ENCODE measurements at regions not wholly inside any gene's neighbourhood (a gene's known extent, or its start where the extent isn't known, plus 50 kb on each side); places are given as distances from the start of the nearest gene placed in this dataset.
A peak's percentile ranks its signal among the peaks of the same experiment; 100 is the strongest.
"Not testable (repeated sequence)": the region's sequence is repeated elsewhere in the genome, so short reads cannot be mapped to it uniquely, and the experiment has no call there.

- DNase-seq (ENCODE audit: low read depth in 2 of 2) = not testable (repeated sequence)
Measured at GRCh38 chr7:66458991-66459390, 169.7 kb upstream of the KCTD7 start.

DNA sequence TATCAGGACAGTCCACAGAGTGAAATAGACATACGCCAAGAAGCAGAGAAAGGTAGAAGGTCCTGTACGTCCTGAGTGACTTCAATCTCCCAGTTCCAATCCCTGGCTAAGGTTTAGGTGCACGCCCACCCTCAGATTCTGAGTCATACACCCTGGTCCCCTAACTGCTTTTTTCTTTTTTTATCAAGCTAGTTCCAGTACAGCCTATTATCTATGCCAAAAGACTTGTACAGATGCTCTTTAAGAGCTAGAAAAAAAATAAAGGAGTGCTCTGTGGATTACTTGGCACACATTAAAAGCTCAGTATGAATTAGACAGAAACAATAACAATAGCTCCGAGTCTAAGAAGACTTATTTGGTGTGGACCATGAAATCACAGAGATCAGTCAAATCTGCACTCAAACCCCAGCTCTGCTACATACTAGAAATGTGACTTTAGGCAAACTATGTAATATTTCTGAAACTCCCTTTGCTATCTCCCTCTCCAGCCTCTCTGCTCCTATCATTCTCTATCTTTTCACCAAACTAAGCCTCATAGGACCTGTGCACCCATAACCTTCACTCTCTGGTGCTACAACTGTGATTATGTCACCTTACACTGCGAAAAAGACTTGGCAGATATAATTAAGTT is 168.8 kb upstream of the KCTD7 start:
- DNase-seq (ENCODE audit: low read depth in 2 of 2) = not testable (repeated sequence)

- no peak for DNase-seq (ENCODE audit: low read depth in 2 of 2)
Measured at GRCh38 chr7:66460921-66461361, 167.7 kb upstream of the KCTD7 start.

DNA sequence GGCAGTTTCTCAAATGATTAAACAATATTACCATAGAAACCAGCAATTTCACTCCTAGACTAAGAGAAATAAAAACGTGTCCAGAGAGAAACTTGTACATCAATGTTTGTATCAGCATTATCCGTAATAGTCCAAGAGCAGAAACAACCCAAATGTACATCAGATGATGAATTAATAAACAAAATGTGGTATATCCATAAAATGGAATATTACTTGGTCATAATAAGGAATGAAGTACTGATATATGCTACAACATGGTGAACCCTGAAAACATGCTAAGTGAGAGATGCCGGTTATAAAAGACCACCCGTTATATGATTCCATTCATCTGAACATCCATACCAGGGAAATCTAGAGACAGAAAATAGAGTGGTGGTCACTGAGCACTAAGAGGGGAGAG is 167.3 kb upstream of the KCTD7 start:
- not testable (repeated sequence) for DNase-seq (ENCODE audit: low read depth in 2 of 2)

DNA sequence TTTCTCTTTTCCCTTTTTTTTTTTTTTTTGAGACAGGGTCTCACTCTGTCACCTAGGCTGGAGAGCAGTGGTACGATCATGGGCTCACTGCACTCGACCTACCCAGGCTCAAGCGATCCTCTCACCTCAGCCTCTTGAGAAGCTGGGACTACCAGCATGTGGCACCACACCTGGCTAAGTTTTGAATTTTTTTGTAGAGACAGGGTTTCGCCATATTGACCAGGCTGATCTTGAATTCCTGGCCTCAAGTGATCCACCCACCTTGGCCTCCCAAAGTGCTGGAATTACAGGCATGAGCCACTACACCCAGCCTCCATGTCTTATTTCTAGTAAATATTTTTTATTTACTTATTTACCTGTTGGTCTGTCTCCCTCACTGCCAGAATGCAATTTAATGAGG is 165.8 kb upstream of the KCTD7 start:
- DNase-seq (ENCODE audit: low read depth in 2 of 2) = not testable (repeated sequence)

DNA sequence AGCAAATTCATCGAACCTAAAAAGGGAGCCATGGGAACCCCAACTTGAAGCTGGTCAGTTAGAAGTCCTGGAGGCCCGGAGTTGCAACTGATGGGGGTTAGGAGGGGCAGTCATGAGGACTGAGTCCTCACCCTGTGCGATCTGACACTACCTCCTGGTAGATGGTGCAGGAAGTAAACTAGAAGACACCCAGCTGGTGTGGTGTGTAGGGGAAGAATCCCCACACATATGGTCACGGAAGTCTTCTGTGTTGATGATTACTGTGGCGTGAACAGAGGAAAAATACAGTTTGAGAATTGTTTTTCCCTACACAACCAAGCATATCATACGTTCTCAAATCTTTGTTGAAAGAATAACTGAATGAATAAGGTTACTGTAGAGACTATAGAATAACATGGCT is 164.6 kb upstream of the KCTD7 start:
- DNase-seq (ENCODE audit: low read depth in 2 of 2) = no peak

DNA sequence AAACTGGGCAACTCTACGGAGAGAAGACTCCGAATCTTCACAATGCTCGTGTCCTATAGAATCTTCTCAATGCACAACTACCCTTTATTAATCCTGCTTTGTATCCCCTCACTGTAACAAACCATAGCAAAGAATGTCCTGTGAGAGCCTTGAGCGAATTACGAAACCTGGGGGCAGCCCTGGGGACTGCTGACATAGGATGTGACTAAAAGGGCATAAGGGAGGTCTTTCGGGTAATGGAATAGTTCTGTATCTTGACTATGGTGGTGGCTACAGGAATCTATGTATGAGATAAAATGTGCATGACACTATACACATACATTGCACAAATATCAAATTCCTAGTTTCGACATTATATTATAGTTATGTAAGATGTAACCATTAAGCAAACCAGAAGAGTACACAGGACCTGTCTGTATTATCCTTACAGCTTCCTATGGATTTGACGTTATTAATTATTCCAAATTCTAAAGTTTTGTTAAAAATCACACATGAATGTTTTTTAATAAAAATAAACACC is 162.5 kb upstream of the KCTD7 start:
- no peak for DNase-seq (ENCODE audit: low read depth in 2 of 2)

GRCh38 chr7:66467887-66468286 is 160.8 kb upstream of the KCTD7 start:
- no peak for DNase-seq (ENCODE audit: low read depth in 2 of 2)

DNA sequence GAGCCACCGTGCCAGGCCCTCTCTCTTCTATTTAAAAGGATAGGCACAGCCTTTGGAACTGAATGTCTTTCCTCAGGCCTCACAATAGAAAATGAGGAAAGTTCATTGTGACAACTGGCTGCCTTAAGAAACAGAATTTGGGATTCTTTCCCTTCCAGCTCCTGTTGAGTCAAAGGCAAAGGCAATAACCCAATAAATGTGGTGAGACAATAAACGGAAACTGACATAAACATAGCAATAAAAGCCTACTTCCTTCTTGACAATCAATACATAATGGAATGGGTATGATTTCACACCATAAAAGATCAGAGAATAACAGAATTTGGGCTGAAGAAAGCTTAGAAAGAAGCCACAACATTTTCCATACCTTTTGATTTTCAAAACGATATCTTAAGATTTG is 155.6 kb upstream of the KCTD7 start:
- not testable (repeated sequence) for DNase-seq (ENCODE audit: low read depth in 2 of 2)

DNA sequence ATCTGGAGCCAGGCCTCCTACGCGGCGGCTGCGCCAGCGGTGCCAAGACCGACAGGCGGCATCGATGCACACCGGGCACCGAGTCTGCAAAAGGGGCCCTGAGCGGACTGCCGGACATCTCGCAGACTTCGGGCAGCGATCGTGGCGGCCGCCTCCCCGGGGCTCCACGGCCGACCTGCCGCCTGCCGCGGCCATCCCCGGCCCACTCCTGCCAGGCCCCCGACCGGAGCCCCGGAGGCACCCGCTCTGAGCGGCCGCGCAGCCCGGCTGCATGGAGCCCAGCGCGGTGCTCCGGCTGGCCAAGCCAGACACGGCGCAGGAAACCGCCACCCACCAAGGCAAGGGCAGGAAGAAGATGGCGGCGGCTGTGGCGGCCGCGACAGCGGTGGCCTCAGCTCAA is 154.2 kb upstream of the KCTD7 start:
- no peak for DNase-seq (ENCODE audit: low read depth in 2 of 2)

DNA sequence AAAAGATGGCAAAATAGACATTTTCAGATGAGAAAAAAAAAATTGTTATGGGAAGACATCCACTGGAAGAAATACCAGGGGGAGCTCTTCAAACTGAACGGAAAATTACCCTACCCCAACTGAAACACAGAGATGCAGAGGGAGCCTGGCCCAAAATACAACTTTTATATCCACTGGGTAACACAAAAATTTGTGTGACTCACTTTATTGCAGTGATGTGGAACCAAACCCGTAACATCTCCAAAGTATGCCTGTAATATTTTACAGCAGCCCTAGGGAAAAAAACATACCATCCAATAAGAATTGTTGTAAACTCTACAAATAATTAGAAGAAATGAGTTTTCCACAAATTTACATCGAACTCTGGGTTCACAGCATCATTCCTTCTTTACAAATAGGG is 152.6 kb upstream of the KCTD7 start:
- not testable (repeated sequence) for DNase-seq (ENCODE audit: low read depth in 2 of 2)

DNA sequence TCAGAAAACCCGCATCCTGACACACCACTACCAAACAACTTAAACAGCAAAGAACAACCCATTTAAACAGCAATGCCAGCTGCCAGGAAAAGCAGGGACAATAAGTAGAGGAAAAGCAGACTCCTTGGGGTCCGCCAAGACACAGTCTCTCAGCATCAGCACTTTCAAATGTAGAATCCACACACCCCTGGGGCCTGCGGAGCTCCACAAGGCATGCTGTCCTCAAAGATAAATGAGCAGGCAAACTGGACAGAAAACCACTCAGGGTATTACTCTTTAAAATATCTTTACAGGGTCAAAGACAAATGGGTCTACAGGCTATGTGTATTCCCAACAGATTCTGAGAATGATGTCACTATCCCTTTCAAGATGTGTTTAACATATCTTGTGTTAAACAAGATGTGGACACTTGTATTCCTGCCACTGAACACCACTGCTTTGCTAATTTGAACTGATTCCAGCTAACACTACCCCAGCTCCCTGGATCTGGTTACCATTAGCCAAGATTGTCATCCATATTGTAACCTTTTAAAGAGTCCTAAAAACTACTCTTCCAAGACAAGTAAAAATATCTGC is 150.8 kb upstream of the KCTD7 start:
- DNase-seq (ENCODE audit: low read depth in 2 of 2) = not testable (repeated sequence)

- not testable (repeated sequence) for DNase-seq (ENCODE audit: low read depth in 2 of 2)
Measured at GRCh38 chr7:66481229-66481628, 147.5 kb upstream of the KCTD7 start.

DNA sequence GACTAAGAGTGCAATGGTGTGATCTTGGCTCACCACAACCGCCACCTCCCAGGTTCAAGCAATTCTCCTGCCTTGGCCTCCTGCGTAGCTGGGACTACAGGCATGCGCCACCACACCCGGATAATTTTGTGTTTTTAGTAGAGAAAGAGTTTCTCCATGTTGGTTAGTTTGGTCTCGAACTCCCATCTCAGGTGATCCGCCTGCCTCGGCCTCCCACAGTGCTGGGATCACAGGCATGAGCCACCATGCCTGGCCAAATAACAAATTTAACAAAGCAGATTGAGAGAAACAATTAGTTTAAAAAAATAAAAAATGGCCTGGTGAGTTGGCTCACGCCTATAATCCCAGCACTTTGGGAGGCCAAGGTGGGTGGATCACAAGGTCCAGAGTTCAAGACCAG is 139.6 kb upstream of the KCTD7 start:
- not testable (repeated sequence) for DNase-seq (ENCODE audit: low read depth in 2 of 2)

DNA sequence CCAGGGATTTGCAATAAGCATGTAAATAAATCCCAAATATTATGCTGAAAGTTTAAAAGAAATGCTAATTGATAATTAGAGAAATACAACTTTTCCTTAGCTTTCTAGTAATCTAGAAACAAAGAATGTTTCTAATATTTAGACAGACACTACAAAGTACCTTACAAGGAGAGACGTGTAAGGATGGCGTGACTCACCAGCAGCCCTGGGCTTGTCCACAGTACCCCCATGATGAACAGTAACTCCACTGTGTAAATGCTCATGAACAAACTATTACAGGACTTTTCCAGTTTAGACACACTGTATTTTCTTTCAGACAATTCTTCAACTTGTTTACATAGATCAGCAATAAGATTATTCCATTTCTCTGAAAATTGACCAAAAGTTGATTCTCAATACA is 138.9 kb upstream of the KCTD7 start:
- not testable (repeated sequence) for DNase-seq (ENCODE audit: low read depth in 2 of 2)

DNA sequence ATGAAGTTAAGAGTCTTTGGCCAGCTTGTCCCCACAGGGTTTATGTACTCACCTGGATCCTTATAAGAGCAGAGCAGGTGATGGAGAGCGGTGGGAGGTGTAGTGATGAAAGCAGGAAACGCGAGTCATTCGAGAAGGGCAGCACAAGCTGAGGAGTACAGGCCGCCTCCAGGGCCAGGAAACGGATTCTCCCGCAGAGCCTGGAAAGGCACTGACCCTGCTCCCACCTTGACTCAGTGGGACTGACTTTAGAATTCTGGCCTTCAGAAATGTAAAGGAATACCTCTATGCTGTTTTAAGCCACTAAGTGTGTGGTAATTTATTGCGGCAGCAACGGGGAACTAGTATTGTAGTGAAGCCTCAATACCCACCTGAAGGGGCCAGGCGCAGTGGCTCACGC is 137.7 kb upstream of the KCTD7 start:
- DNase-seq (ENCODE audit: low read depth in 2 of 2) = not testable (repeated sequence)

- DNase-seq (ENCODE audit: low read depth in 2 of 2) = not testable (repeated sequence)
Measured at GRCh38 chr7:66492405-66492804, 136.3 kb upstream of the KCTD7 start.

DNA sequence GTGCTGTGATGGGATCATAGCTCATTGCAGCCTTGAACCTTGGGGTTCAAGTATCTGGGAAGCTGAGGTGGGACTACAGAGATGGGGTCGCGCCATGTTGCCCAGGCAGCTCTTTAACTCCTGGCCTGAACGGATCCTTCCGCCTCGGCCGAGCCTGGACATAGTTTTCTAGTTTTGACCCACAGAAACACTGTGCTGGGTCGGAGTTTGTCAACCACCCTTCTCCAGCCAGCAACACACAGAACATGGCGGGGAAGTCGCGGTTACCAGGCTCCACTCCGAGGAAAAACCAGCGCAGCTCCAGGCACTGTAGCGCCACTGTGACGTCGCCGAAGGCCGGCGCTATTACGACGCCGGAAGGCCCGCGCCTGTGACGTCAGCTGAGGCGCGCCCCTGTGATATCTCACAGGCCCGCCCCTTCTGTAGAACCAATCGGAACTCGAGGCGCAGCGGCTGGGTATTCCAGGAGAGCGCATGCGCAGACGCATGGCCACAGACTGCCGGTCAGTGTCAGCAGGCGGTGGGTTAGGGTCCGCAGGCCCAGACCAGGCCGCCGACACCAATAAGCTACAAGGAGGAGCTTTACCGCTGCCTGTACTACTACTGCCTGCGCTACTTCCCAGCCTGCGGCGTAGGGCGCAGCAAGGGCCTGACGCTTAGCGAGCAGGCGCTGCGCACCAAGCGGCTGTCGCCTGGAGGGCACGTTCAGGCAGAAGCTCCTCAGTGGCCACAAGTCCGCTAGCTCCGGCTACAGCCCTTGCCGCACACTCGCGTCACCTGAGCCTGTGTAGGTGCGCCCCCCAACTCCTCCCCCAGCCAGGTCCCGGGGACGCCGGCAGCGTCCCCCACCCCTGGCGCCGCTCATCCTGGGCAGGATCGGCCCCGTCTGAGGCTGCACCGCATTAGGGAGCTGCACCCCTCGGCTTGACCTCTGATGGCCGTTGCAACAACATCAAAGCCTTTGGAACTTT is 135.2 kb upstream of the KCTD7 start:
- peak; percentile 94 to 95 for DNase-seq (ENCODE audit: low read depth in 2 of 2)

- DNase-seq (ENCODE audit: low read depth in 2 of 2) = no peak
Measured at GRCh38 chr7:66497346-66497745, 131.3 kb upstream of the KCTD7 start.

GRCh38 chr7:66500087-66500486 is 128.6 kb upstream of the KCTD7 start:
- DNase-seq (ENCODE audit: low read depth in 2 of 2) = no peak

DNA sequence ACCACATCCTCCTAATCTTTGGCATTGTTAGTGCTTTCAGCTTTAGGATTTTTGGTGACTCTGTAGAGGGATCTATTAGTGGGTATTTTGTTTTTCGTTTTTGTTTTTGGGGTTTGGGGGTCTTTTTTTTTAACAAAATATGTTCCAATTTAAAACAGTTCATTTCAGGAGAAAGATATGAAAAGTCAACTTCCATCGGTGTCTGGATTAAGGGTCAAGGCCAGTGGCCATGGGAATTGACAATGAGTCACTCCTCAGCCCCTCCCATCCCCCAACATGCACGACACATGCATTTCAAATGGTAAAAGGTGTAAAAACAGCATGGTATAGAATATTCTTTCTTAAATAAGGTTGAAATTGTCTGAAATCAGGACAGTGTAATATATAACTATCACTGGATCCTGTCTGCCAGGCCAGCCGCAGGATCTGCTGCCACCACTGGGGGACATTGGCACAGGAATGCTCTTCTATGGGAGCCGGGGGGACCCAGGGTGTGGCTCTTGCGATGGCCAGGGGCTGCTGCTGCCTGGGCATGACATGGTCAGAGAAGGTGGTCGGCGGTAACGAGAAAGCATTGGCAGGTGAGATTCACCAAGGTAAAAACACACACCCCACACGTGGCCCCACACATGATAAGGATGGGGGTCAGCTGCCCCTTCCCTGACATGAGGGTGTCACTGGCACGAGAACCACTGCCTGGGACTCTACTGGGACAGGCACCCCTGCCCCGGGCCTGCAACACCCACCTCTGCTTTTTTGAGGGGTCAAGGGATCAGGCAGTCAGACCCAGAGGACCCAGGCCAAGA is 126.2 kb upstream of the KCTD7 start:
- no peak for DNase-seq (ENCODE audit: low read depth in 2 of 2)

GRCh38 chr7:66503036-66503370 is 125.7 kb upstream of the KCTD7 start:
- no peak for DNase-seq (ENCODE audit: low read depth in 2 of 2)
